ENCODE measurements at regions not wholly inside any gene's neighbourhood (a gene's known extent, or its start where the extent isn't known, plus 50 kb on each side); places are given as distances from the start of the nearest gene placed in this dataset.

GRCh38 chr3:163315786-163316185 lies 1762.5 kb downstream of the SI start:
- TF ChIP-seq POLR2A (IDR thresholded peaks at IDR 0.05), result no peak
- no peak for TF ChIP-seq CTCF (IDR thresholded peaks at IDR 0.05)
- intact Hi-C loops (cut with DNase I), result no loop called here
- H3K36me3 ChIP-seq, result no peaks in the 10 kb centered on the region
- no peaks in the 10 kb centered on the region for H3K4me1 ChIP-seq
- no peak overlapping the region for H3K27ac ChIP-seq
- no peak overlapping the region for H3K4me3 ChIP-seq
- H3K9me3 ChIP-seq, result peaks cover 0 to 15% (median 0%) of the 10 kb centered on the region in 12 donors
- no peak for ATAC-seq
- H3K27me3 ChIP-seq, result no peaks in the 10 kb centered on the region
- no peak for DNase-seq

GRCh38 chr3:163306405-163306804 lies 1771.9 kb downstream of the SI start:
- DNase-seq (no peak), ATAC-seq (no peak)
- Histone ChIP-seq H3K4me3 (no peak overlapping the region), H3K4me1 (no peaks in the 10 kb centered on the region), H3K36me3 (no peaks in the 10 kb centered on the region), H3K27ac (no peak overlapping the region), H3K9me3 (peaks cover 0 to 49% (median 11%) of the 10 kb centered on the region in 12 donors), H3K27me3 (no peaks in the 10 kb centered on the region)
- intact Hi-C loops (cut with DNase I), result no loop called here
- TF ChIP-seq POLR2A (IDR thresholded peaks at IDR 0.05), result no peak
- no peak for TF ChIP-seq CTCF (IDR thresholded peaks at IDR 0.05)
- WGBS, 4 donors, result 92 to 98% (median 93%) methylated on average over 2 of the region's 2 CpGs

GRCh38 chr3:163273694-163274093 lies 1777.1 kb downstream of the OTOL1 start:
- Histone ChIP-seq H3K27ac (no peak overlapping the region), H3K4me3 (no peak overlapping the region), H3K27me3 (no peaks in the 10 kb centered on the region), H3K9me3 (no peaks in the 10 kb centered on the region), H3K36me3 (no peaks in the 10 kb centered on the region), H3K4me1 (no peaks in the 10 kb centered on the region)
- WGBS, 4 donors, result 68 to 80% (median 72%) methylated on average over 2 of the region's 2 CpGs
- TF ChIP-seq POLR2A (IDR thresholded peaks at IDR 0.05) (no peak), CTCF (IDR thresholded peaks at IDR 0.05) (no peak)
- intact Hi-C loops (cut with DNase I), result no loop called here
- no peak for DNase-seq
- ATAC-seq, result no peak

- Histone ChIP-seq H3K4me1 (no peaks in the 10 kb centered on the region), H3K4me3 (no peak overlapping the region), H3K36me3 (no peaks in the 10 kb centered on the region), H3K27me3 (no peaks in the 10 kb centered on the region), H3K9me3 (peaks cover 0 to 12% (median 0%) of the 10 kb centered on the region in 12 donors), H3K27ac (no peak overlapping the region)
- DNase-seq (no peak), ATAC-seq (no peak)
- no peak for TF ChIP-seq CTCF (IDR thresholded peaks at IDR 0.05)
- TF ChIP-seq POLR2A (IDR thresholded peaks at IDR 0.05), result no peak
- intact Hi-C loops (cut with DNase I), result no loop called here
Observed at GRCh38 chr3:163266731-163267130, 1770.1 kb downstream of the OTOL1 start.

Data from heart left ventricle (tissue), 16 donors.